Nucleus accumbens (tissue), 56 donors: ENCODE measurements at regions not wholly inside any gene's neighbourhood (a gene's known extent, or its start where the extent isn't known, plus 50 kb on each side); places are given as distances from the start of the nearest gene placed in this dataset.
"Not testable (repeated sequence)": the region's sequence is repeated elsewhere in the genome, so short reads cannot be mapped to it uniquely, and the experiment has no call there.

ENCODE experiments used
- DNase-seq, 56 donors: peaks; one replicate each; lab custom pipeline; 2025; lab: John Stamatoyannopoulos, UW

- no peak for DNase-seq
Observed at GRCh38 chr7:130957137-130957513, 223.1 kb upstream of the KLF14 start.

- not testable (repeated sequence) for DNase-seq
Observed at GRCh38 chr7:130957722-130958435, 223.9 kb upstream of the KLF14 start.

- no peak for DNase-seq
Observed at GRCh38 chr7:130958846-130959245, 224.8 kb upstream of the KLF14 start.

- no peak for DNase-seq
Observed at GRCh38 chr7:130959743-130960207, 225.8 kb upstream of the KLF14 start.

- peak in 1 of 56 donors; percentile 12 for DNase-seq
Observed at GRCh38 chr7:130960208-130960988, 226.4 kb upstream of the KLF14 start.

- DNase-seq: no peak
Observed at GRCh38 chr7:130961128-130961601, 227.2 kb upstream of the KLF14 start.

- no peak for DNase-seq
Observed at GRCh38 chr7:130962109-130962508, 228.1 kb upstream of the KLF14 start.

- no peak for DNase-seq
Observed at GRCh38 chr7:130963339-130963738, 229.3 kb upstream of the KLF14 start.

GRCh38 chr7:130965515-130965914 lies 231.5 kb upstream of the KLF14 start:
- DNase-seq: no peak

- no peak for DNase-seq
Observed at GRCh38 chr7:130966246-130967009, 232.4 kb upstream of the KLF14 start.

GRCh38 chr7:130970196-130970595 lies 236.2 kb upstream of the KLF14 start:
- no peak for DNase-seq

- no peak for DNase-seq
Observed at GRCh38 chr7:130970696-130971095, 236.7 kb upstream of the KLF14 start.

- DNase-seq: no peak
Observed at GRCh38 chr7:130971297-130971696, 237.3 kb upstream of the KLF14 start.

- no peak for DNase-seq
Observed at GRCh38 chr7:130972201-130972600, 238.2 kb upstream of the KLF14 start.

GRCh38 chr7:130973637-130974036 lies 239.6 kb upstream of the KLF14 start:
- DNase-seq: no peak

- DNase-seq: no peak
Observed at GRCh38 chr7:130974169-130974568, 240.2 kb upstream of the KLF14 start.

- no peak for DNase-seq
Observed at GRCh38 chr7:130974794-130975193, 240.8 kb upstream of the KLF14 start.

GRCh38 chr7:130975731-130976130 lies 241.7 kb upstream of the KLF14 start:
- DNase-seq: no peak

GRCh38 chr7:130982160-130982638 lies 248.2 kb upstream of the KLF14 start:
- DNase-seq: peak in 1 of 56 donors; percentile 16

- DNase-seq: no peak
Observed at GRCh38 chr7:130982651-130983050, 248.6 kb upstream of the KLF14 start.

GRCh38 chr7:130985361-130985760 lies 251.4 kb upstream of the KLF14 start:
- DNase-seq: no peak
